Left ventricle myocardium inferior (tissue), 1 donor: ENCODE measurements at regions not wholly inside any gene's neighbourhood (a gene's known extent, or its start where the extent isn't known, plus 50 kb on each side); places are given as distances from the start of the nearest gene placed in this dataset.

Experiments
- DNase-seq: peaks from one replicate; pipeline ENCODE4 v3.0.0-alpha.2; 2020
- H3K27ac ChIP-seq: fragments of 200-600 bp; replicated peaks from 2 replicates; pipeline ENCODE4 v1.8.0; 2021
- H3K27me3 ChIP-seq: fragments of 200-600 bp; 2 replicates; pipeline ENCODE4 v1.8.0; 2021; ENCODE audit warnings: low read depth
- H3K36me3 ChIP-seq: fragments of 200-600 bp; 2 replicates; pipeline ENCODE4 v1.8.0; 2021
- H3K4me1 ChIP-seq: fragments of 200-600 bp; 2 replicates; pipeline ENCODE4 v1.8.0; 2021
- H3K4me3 ChIP-seq: fragments of 200-600 bp; 2 replicates; pipeline ENCODE4 v1.8.0; 2021; ENCODE audit warnings: mild to moderate bottlenecking, moderate library complexity
- H3K9me3 ChIP-seq: fragments of 200-600 bp; replicated peaks from 2 replicates; pipeline ENCODE4 v1.8.0; 2021
- CTCF ChIP-seq: fragments of 200-600 bp; IDR thresholded peaks from 2 replicates; pipeline ENCODE4 v1.8.0; 2021; ENCODE audit warnings: antibody characterized with exemption, mild to moderate bottlenecking, borderline replicate concordance
- intact Hi-C: fragments of 100-400 bp; cut with micrococcal nuclease; formaldehyde crosslinking; loops from one replicate; pipeline ENCODE4 v1.11.0; 2022
- donor health status: DM: no; HTN: yes; CAD: no; lungs with severe emphysema.

GRCh38 chr17:43337684-43338428, 60.9 kb upstream of the ARL4D start:
- Histone ChIP-seq H3K36me3 (no peaks in the 10 kb centered on the region), H3K27ac (no peak overlapping the region), H3K9me3 (no peaks in the 10 kb centered on the region), H3K4me1 (peaks cover 40% of the 10 kb centered on the region), H3K4me3 (no peak overlapping the region), H3K27me3 (no peaks in the 10 kb centered on the region)
- no peak for TF ChIP-seq CTCF
- DNase-seq = no peak
- intact Hi-C loops = no loop called here

- Histone ChIP-seq H3K4me3 (no peak overlapping the region), H3K9me3 (no peaks in the 10 kb centered on the region), H3K4me1 (peaks cover 20% of the 10 kb centered on the region), H3K27me3 (no peaks in the 10 kb centered on the region), H3K36me3 (no peaks in the 10 kb centered on the region), H3K27ac (peak overlapping the region; percentile 38)
- DNase-seq = no peak
- intact Hi-C loops = loop anchor here (5.0 kb wide), 1 partner anchor 158 kb away; no protein-coding TSS in a partner anchor
- TF ChIP-seq CTCF = no peak
Measured at GRCh38 chr17:43334738-43335402, 63.9 kb upstream of the ARL4D start.

- no peak overlapping the region for H3K4me3 ChIP-seq
- no peak for TF ChIP-seq CTCF
- DNase-seq = no peak
- no peaks in the 10 kb centered on the region for H3K36me3 ChIP-seq
- peaks cover 12% of the 10 kb centered on the region for H3K4me1 ChIP-seq
- no peak overlapping the region for H3K27ac ChIP-seq
- intact Hi-C loops = loop anchor here (5.0 kb wide), 1 partner anchor 156 kb away; no protein-coding TSS in a partner anchor
- H3K9me3 ChIP-seq = no peaks in the 10 kb centered on the region
- no peaks in the 10 kb centered on the region for H3K27me3 ChIP-seq
Measured at GRCh38 chr17:43333433-43333943, 65.3 kb upstream of the ARL4D start.

GRCh38 chr17:43332230-43332629, 66.6 kb upstream of the ARL4D start:
- Histone ChIP-seq H3K9me3 (no peaks in the 10 kb centered on the region), H3K36me3 (no peaks in the 10 kb centered on the region), H3K27ac (no peak overlapping the region), H3K27me3 (no peaks in the 10 kb centered on the region), H3K4me3 (no peak overlapping the region), H3K4me1 (peaks cover 12% of the 10 kb centered on the region)
- intact Hi-C loops = loop anchor here (5.0 kb wide), 1 partner anchor 155 kb away; no protein-coding TSS in a partner anchor
- no peak for DNase-seq
- no peak for TF ChIP-seq CTCF

GRCh38 chr17:43330876-43331639, 67.7 kb upstream of the ARL4D start:
- Histone ChIP-seq H3K36me3 (no peaks in the 10 kb centered on the region), H3K9me3 (no peaks in the 10 kb centered on the region), H3K27ac (no peak overlapping the region), H3K4me3 (no peak overlapping the region), H3K27me3 (no peaks in the 10 kb centered on the region), H3K4me1 (peaks cover 12% of the 10 kb centered on the region)
- TF ChIP-seq CTCF = no peak
- DNase-seq = no peak
- intact Hi-C loops = loop anchor here (5.0 kb wide), 1 partner anchor 154 kb away; no protein-coding TSS in a partner anchor
